ENCODE measurements at regions not wholly inside any gene's neighbourhood (a gene's known extent, or its start where the extent isn't known, plus 50 kb on each side); places are given as distances from the start of the nearest gene placed in this dataset.

- TF ChIP-seq CTCF (IDR thresholded peaks at IDR 0.05) (no peak), EP300 (IDR thresholded peaks at IDR 0.05) (no peak), POLR2A (IDR thresholded peaks at IDR 0.05) (no peak)
- H3K4me3 ChIP-seq, result no peak overlapping the region
- H3K9me3 ChIP-seq, result no peaks in the 10 kb centered on the region
- DNase-seq, result no peak
- 94 to 98% (median 95%) methylated on average over 4 of the region's 4 CpGs for WGBS, 3 donors
- H3K27ac ChIP-seq, result no peak overlapping the region
- H3K36me3 ChIP-seq, result no peaks in the 10 kb centered on the region
- H3K27me3 ChIP-seq, result no peaks in the 10 kb centered on the region
- H3K4me1 ChIP-seq (ENCODE audit: insufficient read depth), result no peaks in the 10 kb centered on the region
- intact Hi-C loops (cut with DNase I), result loop anchor here in 1 of 4 donors (10.0 kb wide), 1 partner anchor 412 kb away; no protein-coding TSS in a partner anchor
These were observed 111.9 kb upstream of the TEX51 start for GRCh38 chr2:126786765-126787164.

GRCh38 chr2:126787289-126787688, 111.4 kb upstream of the TEX51 start:
- Histone ChIP-seq H3K9me3 (no peaks in the 10 kb centered on the region), H3K27ac (no peak overlapping the region), H3K4me1 (ENCODE audit: insufficient read depth) (no peaks in the 10 kb centered on the region), H3K4me3 (no peak overlapping the region), H3K27me3 (no peaks in the 10 kb centered on the region), H3K36me3 (no peaks in the 10 kb centered on the region)
- DNase-seq, result no peak
- intact Hi-C loops (cut with DNase I), result loop anchor here in 1 of 4 donors (10.0 kb wide), 1 partner anchor 412 kb away; no protein-coding TSS in a partner anchor
- 91 to 95% (median 93%) methylated on average over 4 of the region's 4 CpGs for WGBS, 3 donors
- TF ChIP-seq POLR2A (IDR thresholded peaks at IDR 0.05) (no peak), EP300 (IDR thresholded peaks at IDR 0.05) (no peak), CTCF (IDR thresholded peaks at IDR 0.05) (no peak)

GRCh38 chr2:126788113-126788512, 110.6 kb upstream of the TEX51 start:
- Histone ChIP-seq H3K36me3 (no peaks in the 10 kb centered on the region), H3K4me1 (ENCODE audit: insufficient read depth) (no peaks in the 10 kb centered on the region), H3K4me3 (no peak overlapping the region), H3K27ac (no peak overlapping the region), H3K27me3 (no peaks in the 10 kb centered on the region), H3K9me3 (no peaks in the 10 kb centered on the region)
- TF ChIP-seq EP300 (IDR thresholded peaks at IDR 0.05) (no peak), CTCF (IDR thresholded peaks at IDR 0.05) (no peak), POLR2A (IDR thresholded peaks at IDR 0.05) (no peak)
- intact Hi-C loops (cut with DNase I), result loop anchor here in 1 of 4 donors (10.0 kb wide), 1 partner anchor 413 kb away; no protein-coding TSS in a partner anchor
- no peak for DNase-seq
- WGBS, 3 donors, result 74 to 84% (median 76%) methylated on average over 4 of the region's 4 CpGs

DNA sequence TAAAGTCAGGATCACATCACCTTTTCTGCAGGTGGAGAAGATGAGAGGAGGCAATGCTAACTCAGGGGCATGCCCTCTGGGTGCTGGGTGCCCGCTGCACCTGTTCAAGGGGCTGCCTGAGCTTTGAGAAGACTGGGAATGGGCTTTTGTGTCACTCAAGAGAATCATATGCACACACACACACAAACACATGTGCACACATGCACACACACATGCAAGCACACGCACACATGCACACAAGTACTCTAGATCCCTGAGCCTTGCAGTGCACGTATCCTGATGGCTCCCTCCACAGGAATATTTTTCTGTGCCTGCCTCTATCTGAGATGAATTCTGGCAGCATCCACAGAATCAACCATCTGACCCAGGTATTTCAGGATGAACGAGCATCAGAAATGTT, 110.0 kb upstream of the TEX51 start:
- TF ChIP-seq EP300 (IDR thresholded peaks at IDR 0.05) (no peak), POLR2A (IDR thresholded peaks at IDR 0.05) (no peak), CTCF (IDR thresholded peaks at IDR 0.05) (no peak)
- H3K9me3 ChIP-seq, result no peaks in the 10 kb centered on the region
- no peaks in the 10 kb centered on the region for H3K27me3 ChIP-seq
- no peak overlapping the region for H3K4me3 ChIP-seq
- DNase-seq, result no peak
- no peak overlapping the region for H3K27ac ChIP-seq
- intact Hi-C loops (cut with DNase I), result loop anchor here in 1 of 4 donors (10.0 kb wide), 1 partner anchor 414 kb away; no protein-coding TSS in a partner anchor
- 70 to 75% (median 72%) methylated on average over 4 of the region's 4 CpGs for WGBS, 3 donors
- no peaks in the 10 kb centered on the region for H3K36me3 ChIP-seq
- no peaks in the 10 kb centered on the region for H3K4me1 ChIP-seq (ENCODE audit: insufficient read depth)
